Spleen (tissue), 7 donors: ENCODE measurements at regions not wholly inside any gene's neighbourhood (a gene's known extent, or its start where the extent isn't known, plus 50 kb on each side); places are given as distances from the start of the nearest gene placed in this dataset.

Experiments
- CTCF ChIP-seq, 11 experiments: fragments of 200-600 bp in 7 of 11; fragments of 450-650 bp in 4 of 11; sonication (generic) in 4 of 11; IDR thresholded peaks in 8 of 11; conservative IDR thresholded peaks in 3 of 11; 1 replicate in 7 of 11; 2 replicates in 4 of 11; pipeline versions ENCODE4 v1.4.0 to v1.8.0; 2016 to 2021; ENCODE audit warnings: antibody characterized with exemption in 11 of 11, inconsistent platforms in 4 of 11, mild to moderate bottlenecking in 1 of 11
- POLR2A ChIP-seq, 3 donors: fragments of 450-650 bp; IDR thresholded peaks; one replicate each; pipeline ENCODE4 v1.5.1; 2017; ENCODE audit warnings: antibody characterized with exemption in 3 of 3, mild to moderate bottlenecking in 1 of 3
- POLR2AphosphoS5 ChIP-seq, 3 donors: sonication (generic); formaldehyde crosslinking; IDR thresholded peaks; one replicate each; pipeline ENCODE4 v1.5.1; 2017; ENCODE audit warnings: antibody characterized with exemption in 3 of 3
- donor health status: DM: no; HTN: no; CAD: no; lungs with moderate emphysema.
- donor health status: DM: no; HTN: no; CAD: no.
- donor health status: DM: no; HTN: no; CAD: no.

GRCh38 chr18:1053331-1054315, 149.0 kb downstream of the ADCYAP1 start:
- no peak for TF ChIP-seq CTCF (IDR thresholded peaks at IDR 0.05 in 8 of 11, conservative IDR thresholded peaks at IDR 0.05 in 3 of 11)
- TF ChIP-seq POLR2A (IDR thresholded peaks at IDR 0.05) = no peak
- TF ChIP-seq POLR2AphosphoS5 (IDR thresholded peaks at IDR 0.05) = no peak
